Psoas muscle (tissue), 7 donors: ENCODE measurements at regions not wholly inside any gene's neighbourhood (a gene's known extent, or its start where the extent isn't known, plus 50 kb on each side); places are given as distances from the start of the nearest gene placed in this dataset.

Source experiments
- ATAC-seq, 4 donors: fragments of 200-7000 bp; cut with Tn5 transposase; one replicate each; pipeline ENCODE4 v1.9.1; 2020; ENCODE audit warnings: moderate library complexity in 3 of 4, mild to moderate bottlenecking in 2 of 4
- DNase-seq, 2 donors: peaks; one replicate each; pipeline ENCODE4 v3.0.0-alpha.2; 2020
- H3K27ac ChIP-seq: fragments of 200-600 bp; one replicate; pipeline ENCODE4 v1.8.0; 2022
- H3K27me3 ChIP-seq, 3 donors: fragments of 200-600 bp in 1 of 3; one replicate each; pipeline versions ENCODE4 v1.6.1 to v1.8.0; 2013 to 2022; ENCODE audit warnings: low read length in 2 of 3, mild to moderate bottlenecking in 2 of 3, moderate library complexity in 1 of 3; ENCODE audit not compliant: insufficient read depth in 3 of 3
- H3K36me3 ChIP-seq, 2 donors: fragments of 200-600 bp in 1 of 2; one replicate each; pipeline versions ENCODE4 v1.6.1 to v1.8.0; 2013 to 2022; ENCODE audit warnings: low read depth in 1 of 2, mild to moderate bottlenecking in 1 of 2, moderate library complexity in 1 of 2; ENCODE audit not compliant: insufficient read depth in 1 of 2
- H3K4me1 ChIP-seq: fragments of 200-600 bp; one replicate; pipeline ENCODE4 v1.8.0; 2022
- H3K4me3 ChIP-seq: fragments of 200-600 bp; one replicate; pipeline ENCODE4 v1.8.0; 2022; ENCODE audit warnings: mild to moderate bottlenecking
- H3K9me3 ChIP-seq: fragments of 200-600 bp; one replicate; pipeline ENCODE4 v1.8.0; 2022
- CTCF ChIP-seq: fragments of 200-600 bp; IDR thresholded peaks from one replicate; pipeline ENCODE4 v1.8.0; 2022; ENCODE audit warnings: antibody characterized with exemption
- WGBS, 3 donors: extraction: QIAGEN DNeasy Blood & Tissue Kit; methylation state at CpG; one replicate each; pipeline versions ENCODE4 v1.1.6 to v1.1.7; 2013; 5-methylcytosine and 5-hydroxymethylcytosine counted together
- intact Hi-C, 2 donors: fragments of 100-400 bp; cut with DNase I; formaldehyde crosslinking; loops; one replicate each; pipeline versions ENCODE4 v1.11.0 to v1.14.2; 2022
- donor health status: healthy with polysubstance abuse.
- donor health status: DM: no; HTN: no; CAD: no; lungs with moderate emphysema.
- donor health status: Bipolar disorder and iron deficiency.
- donor health status: healthy.
- donor health status: DM: yes; HTN: yes; CAD: no.
- donor health status: DM: no; HTN: no; CAD: no.
- donor health status: DM: yes; HTN: yes; CAD: no.

DNA sequence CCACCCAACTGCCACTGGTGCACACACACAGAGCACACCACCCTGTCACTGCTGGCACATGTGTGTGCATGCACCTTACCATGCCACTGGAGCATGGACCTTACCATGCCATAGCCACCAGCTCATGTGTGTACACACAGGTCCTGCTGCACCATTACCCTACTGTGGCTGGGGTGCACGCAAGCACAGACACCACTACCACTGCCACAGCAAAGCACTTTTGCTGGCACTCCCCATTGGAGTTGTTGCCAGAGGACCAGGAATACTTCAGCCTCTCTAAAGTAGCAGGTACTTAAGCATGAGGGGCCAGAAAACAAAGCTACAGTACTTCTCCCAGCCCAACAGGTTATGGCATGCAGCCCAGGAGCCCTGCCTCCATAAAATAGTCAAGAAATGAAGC, 404.8 kb downstream of the MBD2 start:
- Histone ChIP-seq H3K36me3 (no peaks in the 10 kb centered on the region), H3K27ac (no peak overlapping the region), H3K9me3 (no peaks in the 10 kb centered on the region), H3K4me1 (no peaks in the 10 kb centered on the region), H3K27me3 (no peaks in the 10 kb centered on the region), H3K4me3 (no peak overlapping the region)
- 88 to 100% (median 95%) methylated on average over 1 of the region's 1 CpG for WGBS, 3 donors
- no peak for TF ChIP-seq CTCF
- DNase-seq = no peak
- intact Hi-C loops = no loop called here
- ATAC-seq = no peak

- H3K27ac ChIP-seq = no peak overlapping the region
- H3K4me3 ChIP-seq = no peak overlapping the region
- no peaks in the 10 kb centered on the region for H3K27me3 ChIP-seq
- H3K9me3 ChIP-seq = no peaks in the 10 kb centered on the region
- TF ChIP-seq CTCF = no peak
- DNase-seq (no peak), ATAC-seq (no peak)
- H3K36me3 ChIP-seq = no peaks in the 10 kb centered on the region
- intact Hi-C loops = no loop called here
- WGBS, 3 donors = 88 to 91% (median 90%) methylated on average over 1 of the region's 1 CpG
- no peaks in the 10 kb centered on the region for H3K4me1 ChIP-seq
Observed at GRCh38 chr18:53819174-53819573, 405.3 kb downstream of the MBD2 start.

DNA sequence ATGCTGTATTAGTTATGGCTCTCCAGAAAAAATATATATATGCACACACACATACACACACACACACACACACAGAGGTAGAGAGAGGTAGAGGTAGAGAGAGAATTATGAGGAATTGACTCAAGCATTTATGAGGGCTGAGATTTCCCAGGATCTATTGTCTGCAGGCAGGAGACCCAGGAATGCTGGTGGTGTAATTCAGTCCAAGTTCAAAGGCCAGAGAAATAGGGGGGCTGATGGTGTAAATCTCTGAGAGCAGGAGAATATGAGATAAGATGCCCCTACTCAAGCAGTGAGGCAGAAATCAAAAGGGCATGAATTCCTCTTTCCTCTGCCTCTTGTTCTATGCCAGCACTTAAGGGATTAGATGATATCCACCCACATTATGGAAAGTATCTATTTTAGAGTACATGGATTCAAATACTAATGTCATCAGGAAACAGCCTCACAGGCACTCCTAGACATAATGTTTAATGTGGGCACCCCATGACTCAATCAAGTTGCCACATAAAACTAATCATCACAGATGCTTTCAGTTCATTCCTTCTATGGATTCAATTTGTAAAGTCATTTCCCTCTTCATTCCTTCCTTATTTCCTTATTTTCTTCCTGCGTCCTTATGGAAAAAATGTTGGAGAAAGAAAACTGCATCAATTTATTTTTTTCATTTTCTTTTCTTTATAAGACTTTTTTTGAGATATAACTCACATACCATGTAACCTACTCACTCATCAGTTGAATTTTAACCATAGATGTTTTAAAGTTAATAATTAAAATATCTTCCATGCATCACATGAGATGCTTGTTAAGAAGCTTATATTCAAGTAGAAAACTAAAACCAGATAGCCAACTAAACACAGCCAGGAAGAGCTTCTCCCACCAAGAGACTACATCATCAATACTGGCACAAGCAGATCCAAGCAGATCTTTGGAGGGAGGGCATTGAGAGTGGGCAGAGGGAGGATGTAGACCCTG, 406.2 kb downstream of the MBD2 start:
- intact Hi-C loops = no loop called here
- WGBS, 3 donors = 85 to 90% (median 87%) methylated on average over 1 of the region's 1 CpG

GRCh38 chr18:53800171-53800570, 424.3 kb downstream of the MBD2 start:
- no peak for DNase-seq
- H3K27me3 ChIP-seq = no peaks in the 10 kb centered on the region
- H3K36me3 ChIP-seq = no peaks in the 10 kb centered on the region
- no peaks in the 10 kb centered on the region for H3K4me1 ChIP-seq
- no peak overlapping the region for H3K27ac ChIP-seq
- TF ChIP-seq CTCF = no peak
- no peak for ATAC-seq
- H3K9me3 ChIP-seq = no peaks in the 10 kb centered on the region
- H3K4me3 ChIP-seq = no peak overlapping the region
- 91 to 93% (median 92%) methylated on average over 2 of the region's 2 CpGs for WGBS, 3 donors
- intact Hi-C loops = no loop called here

More for the DNA sequence above, 406.2 kb downstream of the MBD2 start:
- no peaks in the 10 kb centered on the region for H3K9me3 ChIP-seq
- TF ChIP-seq CTCF = no peak
- no peak overlapping the region for H3K4me3 ChIP-seq
- no peak for DNase-seq
- ATAC-seq = no peak
- H3K27ac ChIP-seq = no peak overlapping the region
- no peaks in the 10 kb centered on the region for H3K36me3 ChIP-seq
- no peaks in the 10 kb centered on the region for H3K27me3 ChIP-seq
- no peaks in the 10 kb centered on the region for H3K4me1 ChIP-seq
